ENCODE measurements at regions not wholly inside any gene's neighbourhood (a gene's known extent, or its start where the extent isn't known, plus 50 kb on each side); places are given as distances from the start of the nearest gene placed in this dataset.

DNA sequence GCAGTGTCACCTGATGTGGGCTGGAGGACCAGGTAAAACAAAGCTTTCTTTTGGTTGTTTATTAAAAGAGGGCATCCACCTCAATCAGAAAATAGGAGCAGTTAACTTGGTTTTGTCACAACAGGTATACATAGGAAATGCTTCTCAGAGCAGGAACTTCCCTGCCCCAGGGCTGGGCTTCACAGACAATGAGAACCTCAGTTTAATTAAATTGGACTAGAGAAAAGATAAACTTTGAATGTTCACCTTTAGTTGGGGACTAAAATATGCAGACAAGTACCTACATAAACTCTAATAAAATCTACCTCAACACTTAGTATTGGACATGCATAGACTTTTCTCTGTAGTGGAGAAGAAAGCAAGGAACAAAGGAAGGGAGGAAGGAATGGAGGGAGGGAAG, 392.0 kb downstream of the ENC1 start:
- H3K4me1 Mint-ChIP-seq (ENCODE audit: low read depth): no peaks in the 10 kb centered on the region
- no peak overlapping the region for H3K4me3 Mint-ChIP-seq
- no peak overlapping the region for H3K27ac Mint-ChIP-seq
- no peaks in the 10 kb centered on the region for H3K9me3 Mint-ChIP-seq
- peaks cover 28% of the 10 kb centered on the region for H3K27me3 Mint-ChIP-seq
- no peaks in the 10 kb centered on the region for H3K36me3 Mint-ChIP-seq (ENCODE audit: low read depth)

DNA sequence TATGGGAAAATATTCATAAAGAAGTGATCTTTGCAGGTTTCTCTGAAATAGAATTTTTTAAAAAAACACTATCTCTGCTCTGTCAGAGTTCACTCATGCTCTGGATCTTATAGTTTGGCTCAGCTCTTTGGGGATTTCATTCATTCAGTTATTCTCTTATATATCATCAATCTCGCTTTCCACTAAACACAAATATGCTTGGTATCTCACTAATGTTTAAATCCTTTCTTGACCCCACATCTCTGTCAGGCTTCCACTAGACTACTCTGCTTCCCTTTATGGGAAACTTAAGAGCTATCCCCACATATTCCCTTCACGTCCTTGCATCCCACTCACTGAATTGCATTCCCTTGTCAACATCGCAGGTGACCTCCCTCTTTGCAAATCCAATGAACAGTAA, 396.1 kb downstream of the ENC1 start:
- Mint-ChIP-seq H3K27me3 (peaks cover 18% of the 10 kb centered on the region), H3K4me3 (no peak overlapping the region), H3K27ac (no peak overlapping the region), H3K9me3 (no peaks in the 10 kb centered on the region), H3K4me1 (ENCODE audit: low read depth) (no peaks in the 10 kb centered on the region), H3K36me3 (ENCODE audit: low read depth) (no peaks in the 10 kb centered on the region)

DNA sequence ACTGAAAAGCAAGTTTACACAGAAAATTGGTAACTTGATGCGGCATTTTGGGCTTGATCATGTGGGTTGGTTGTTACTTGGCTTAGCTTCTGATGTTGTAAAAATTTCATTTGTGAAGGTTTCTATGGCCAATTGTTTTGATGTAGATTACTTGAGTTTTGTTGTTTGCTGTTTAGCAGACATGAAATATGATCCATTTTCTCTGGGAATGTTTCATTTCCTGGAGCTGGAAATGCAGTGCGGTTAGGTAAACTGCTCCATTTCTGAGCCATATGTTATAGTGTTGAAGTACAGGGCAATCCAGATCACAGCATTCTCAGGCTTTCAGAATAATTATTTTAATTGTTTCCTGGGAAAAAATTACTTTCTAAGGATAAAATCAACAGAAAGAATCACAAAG, 396.9 kb downstream of the ENC1 start:
- H3K4me3 Mint-ChIP-seq: no peak overlapping the region
- no peaks in the 10 kb centered on the region for H3K9me3 Mint-ChIP-seq
- no peak overlapping the region for H3K27ac Mint-ChIP-seq
- no peaks in the 10 kb centered on the region for H3K4me1 Mint-ChIP-seq (ENCODE audit: low read depth)
- peaks cover 24% of the 10 kb centered on the region for H3K27me3 Mint-ChIP-seq
- no peaks in the 10 kb centered on the region for H3K36me3 Mint-ChIP-seq (ENCODE audit: low read depth)

DNA sequence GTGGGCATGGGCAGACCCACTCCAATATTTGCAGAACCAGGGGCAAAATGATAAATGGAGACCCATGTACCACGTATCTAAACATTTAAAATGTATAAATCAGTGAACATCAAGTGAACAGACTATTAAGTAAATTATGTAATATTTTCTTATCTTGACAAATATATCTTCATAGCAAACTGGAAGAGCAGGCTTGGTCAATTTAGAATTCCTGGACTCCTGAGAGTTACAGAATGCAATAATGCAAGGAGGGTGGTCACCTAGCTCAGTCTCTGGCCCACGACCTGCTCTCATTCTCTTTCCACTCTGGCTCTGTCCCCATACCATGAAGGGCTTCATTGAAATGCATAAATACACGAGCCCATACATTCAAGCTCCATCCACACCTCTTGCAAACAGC, 398.0 kb downstream of the ENC1 start:
- Mint-ChIP-seq H3K27ac (no peak overlapping the region), H3K36me3 (ENCODE audit: low read depth) (no peaks in the 10 kb centered on the region), H3K4me3 (no peak overlapping the region), H3K27me3 (peaks cover 21% of the 10 kb centered on the region), H3K4me1 (ENCODE audit: low read depth) (no peaks in the 10 kb centered on the region), H3K9me3 (no peaks in the 10 kb centered on the region)

DNA sequence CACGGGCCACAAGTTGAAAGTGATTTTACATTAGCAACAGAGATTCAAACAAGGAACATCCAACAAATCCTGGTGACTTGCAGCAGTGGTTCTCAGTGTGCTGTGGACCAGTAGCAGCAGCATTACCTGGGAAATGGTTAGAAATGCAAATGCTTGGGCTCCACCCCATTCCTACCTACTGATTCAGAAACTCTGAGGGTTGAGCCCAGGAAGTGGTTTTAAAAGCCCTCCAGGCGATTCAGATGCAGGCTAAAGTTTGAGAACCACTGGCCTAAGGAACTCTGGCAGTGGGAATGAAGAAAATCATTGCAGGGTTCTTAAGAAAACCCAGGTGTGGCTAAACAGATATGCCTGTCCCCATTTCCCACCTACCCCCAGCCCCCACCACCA, 398.8 kb downstream of the ENC1 start:
- H3K9me3 Mint-ChIP-seq: no peaks in the 10 kb centered on the region
- H3K4me3 Mint-ChIP-seq: no peak overlapping the region
- H3K36me3 Mint-ChIP-seq (ENCODE audit: low read depth): no peaks in the 10 kb centered on the region
- peaks cover 18% of the 10 kb centered on the region for H3K27me3 Mint-ChIP-seq
- no peaks in the 10 kb centered on the region for H3K4me1 Mint-ChIP-seq (ENCODE audit: low read depth)
- no peak overlapping the region for H3K27ac Mint-ChIP-seq

DNA sequence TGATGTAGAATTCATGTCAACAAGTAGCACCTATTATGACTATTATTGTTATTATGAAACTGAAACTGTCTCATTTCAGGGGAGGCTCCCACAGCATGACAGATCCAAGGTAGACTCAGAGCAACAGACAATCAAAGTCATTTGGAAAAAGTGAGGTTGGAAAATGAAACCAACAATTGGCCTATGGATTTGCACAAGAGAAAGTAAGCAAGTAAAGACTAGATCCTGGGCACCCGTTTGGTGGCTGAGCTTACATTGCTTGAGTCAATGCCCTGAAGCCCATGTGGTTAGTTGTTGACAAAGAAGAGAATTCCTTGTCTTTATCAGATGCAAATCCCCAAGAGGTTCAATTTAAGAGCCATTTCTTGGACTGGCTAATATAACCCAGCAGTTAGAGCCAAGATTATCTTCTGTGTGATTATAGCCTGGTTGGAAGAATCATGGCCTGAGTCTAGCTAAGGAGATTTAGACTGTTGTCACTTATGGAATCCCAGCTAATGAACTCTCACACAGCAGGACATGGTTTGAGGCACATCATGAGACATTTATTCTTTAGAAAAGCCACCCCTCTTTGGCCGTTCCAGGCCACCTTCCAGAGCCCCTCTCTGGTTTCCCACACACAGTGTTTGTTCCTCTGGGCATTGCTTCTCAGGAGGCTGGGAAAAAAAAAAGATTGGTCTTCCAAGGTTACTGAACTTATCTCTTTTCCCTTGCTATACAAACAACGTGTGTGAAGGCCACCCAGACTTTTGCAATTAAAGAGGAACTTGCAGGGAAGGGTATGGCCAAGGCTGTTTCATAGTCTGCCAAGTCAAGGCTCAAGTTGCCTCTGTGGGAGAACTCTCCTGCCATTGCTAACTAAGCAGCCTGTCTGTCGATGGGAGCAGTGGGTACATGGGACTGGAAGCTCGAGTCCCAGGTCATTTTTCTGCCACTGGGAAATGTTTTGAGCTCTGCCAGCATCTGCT, 399.5 kb downstream of the ENC1 start:
- H3K27me3 Mint-ChIP-seq: peaks cover 19% of the 10 kb centered on the region

DNA sequence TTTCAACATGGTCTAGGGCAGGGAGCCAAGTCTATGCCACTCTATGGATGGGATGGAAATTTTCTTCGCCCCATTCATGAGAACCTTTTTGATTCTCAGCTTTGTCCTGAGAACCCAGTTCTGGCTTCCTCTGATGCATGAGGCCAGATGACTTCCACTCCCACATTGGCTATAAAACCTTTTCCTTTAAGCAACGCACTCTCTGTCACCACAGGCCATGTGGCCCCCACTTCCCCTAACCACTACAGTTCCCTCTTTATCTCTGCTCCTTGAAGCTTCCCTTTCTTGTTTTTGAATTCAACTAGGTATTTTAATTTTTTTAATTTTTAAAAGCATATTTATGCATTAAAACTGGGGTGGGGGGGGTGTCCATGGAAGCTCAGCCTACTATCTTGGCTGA, 401.3 kb downstream of the ENC1 start:
- Mint-ChIP-seq H3K4me3 (no peak overlapping the region), H3K27ac (no peak overlapping the region), H3K4me1 (ENCODE audit: low read depth) (no peaks in the 10 kb centered on the region), H3K36me3 (ENCODE audit: low read depth) (no peaks in the 10 kb centered on the region), H3K9me3 (no peaks in the 10 kb centered on the region), H3K27me3 (peaks cover 28% of the 10 kb centered on the region)

More for the DNA sequence above, 399.5 kb downstream of the ENC1 start:
- H3K36me3 Mint-ChIP-seq (ENCODE audit: low read depth): no peaks in the 10 kb centered on the region
- no peaks in the 10 kb centered on the region for H3K4me1 Mint-ChIP-seq (ENCODE audit: low read depth)
- no peak overlapping the region for H3K27ac Mint-ChIP-seq
- H3K4me3 Mint-ChIP-seq: no peak overlapping the region
- H3K9me3 Mint-ChIP-seq: no peaks in the 10 kb centered on the region

DNA sequence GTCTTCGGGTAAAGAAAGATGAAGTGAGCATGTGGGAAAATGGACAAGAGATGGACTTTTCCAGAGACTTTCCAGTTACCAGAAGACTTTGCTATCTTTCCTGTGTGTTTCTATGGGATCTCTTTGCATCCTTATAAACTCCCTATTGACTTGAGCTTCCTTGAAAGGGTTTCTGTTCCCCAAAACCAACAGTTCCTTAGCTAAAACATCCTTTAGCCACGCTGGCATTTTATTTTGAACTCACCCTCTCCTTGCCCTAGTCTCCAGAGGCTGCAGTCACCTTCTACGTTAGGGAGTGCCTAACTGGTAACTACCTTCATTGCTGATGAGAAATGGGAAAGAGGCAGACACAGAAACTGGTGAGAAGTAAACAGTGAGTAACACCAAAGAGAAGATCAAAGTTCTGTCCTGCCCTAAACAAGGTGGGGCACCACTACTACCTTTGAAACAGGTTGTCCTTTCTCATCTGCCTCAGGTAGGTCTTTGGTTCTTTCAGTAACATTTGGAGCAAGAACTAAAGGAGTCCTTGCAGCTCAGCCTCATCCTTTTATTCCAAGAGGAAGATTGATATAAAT, 402.9 kb downstream of the ENC1 start:
- Mint-ChIP-seq H3K27ac (no peak overlapping the region), H3K4me3 (no peak overlapping the region), H3K27me3 (peaks cover 33% of the 10 kb centered on the region), H3K36me3 (ENCODE audit: low read depth) (no peaks in the 10 kb centered on the region), H3K4me1 (ENCODE audit: low read depth) (no peaks in the 10 kb centered on the region), H3K9me3 (no peaks in the 10 kb centered on the region)

DNA sequence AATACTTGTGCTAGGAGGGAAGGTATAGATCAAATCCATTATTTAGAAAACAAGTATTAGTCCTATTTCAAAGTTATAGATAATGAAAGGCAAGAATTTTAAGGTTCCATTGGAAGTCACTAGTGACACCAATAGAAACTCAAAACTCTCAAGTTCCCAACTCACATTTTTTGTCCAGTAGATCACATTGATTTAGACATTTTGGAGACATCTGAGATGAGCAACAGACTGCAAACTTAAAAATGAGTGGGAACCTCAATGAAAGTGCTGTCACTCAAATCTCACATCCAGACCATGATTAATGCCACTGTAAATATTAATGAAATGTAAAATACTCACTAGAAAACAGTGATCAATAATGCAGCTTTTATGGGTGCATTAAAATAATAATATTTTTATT, 405.0 kb downstream of the ENC1 start:
- Mint-ChIP-seq H3K4me3 (no peak overlapping the region), H3K27me3 (peaks cover 44% of the 10 kb centered on the region), H3K9me3 (no peaks in the 10 kb centered on the region), H3K27ac (no peak overlapping the region), H3K36me3 (ENCODE audit: low read depth) (no peaks in the 10 kb centered on the region), H3K4me1 (ENCODE audit: low read depth) (no peaks in the 10 kb centered on the region)

DNA sequence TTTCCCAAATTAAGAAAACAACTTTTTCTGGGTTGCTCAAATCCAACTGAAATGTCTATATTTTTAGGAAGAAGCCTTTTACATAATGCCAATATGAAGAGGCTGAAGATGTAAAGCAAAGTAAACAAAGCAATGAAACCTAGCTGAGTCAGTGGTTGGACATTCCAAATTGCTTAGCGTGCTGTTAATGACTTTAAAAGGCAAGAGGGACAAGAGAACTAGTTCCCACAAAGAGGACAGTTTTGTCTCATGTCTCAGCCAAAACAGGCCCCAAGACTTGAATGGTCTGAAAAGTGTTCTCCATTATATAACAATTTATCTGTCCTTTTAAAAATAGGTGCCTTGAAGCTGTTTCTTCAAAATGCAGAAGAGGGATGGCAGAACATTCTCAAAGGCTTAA, 407.0 kb downstream of the ENC1 start:
- no peak overlapping the region for H3K27ac Mint-ChIP-seq
- no peaks in the 10 kb centered on the region for H3K36me3 Mint-ChIP-seq (ENCODE audit: low read depth)
- H3K27me3 Mint-ChIP-seq: peaks cover 41% of the 10 kb centered on the region
- H3K9me3 Mint-ChIP-seq: no peaks in the 10 kb centered on the region
- no peaks in the 10 kb centered on the region for H3K4me1 Mint-ChIP-seq (ENCODE audit: low read depth)
- H3K4me3 Mint-ChIP-seq: no peak overlapping the region

DNA sequence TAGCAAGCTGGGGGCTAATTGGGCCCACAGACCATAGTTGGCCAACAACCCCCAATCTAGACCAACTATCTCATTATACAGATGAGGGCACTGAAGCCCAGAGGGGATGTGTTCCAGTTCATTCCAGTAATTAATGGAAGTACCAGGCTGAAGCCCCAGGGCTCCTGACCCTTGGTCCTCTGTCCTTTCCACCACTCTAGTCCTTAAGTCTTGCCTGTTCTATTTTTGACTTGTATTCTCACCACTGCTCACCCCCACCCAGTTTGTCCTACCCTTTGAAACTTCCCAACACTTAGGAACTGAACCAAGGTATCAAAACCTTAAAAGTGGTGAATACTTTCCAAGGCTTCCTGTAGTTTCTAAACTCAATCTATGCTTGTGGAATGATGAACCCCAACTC, 407.4 kb downstream of the ENC1 start:
- H3K27ac Mint-ChIP-seq: no peak overlapping the region
- no peak overlapping the region for H3K4me3 Mint-ChIP-seq
- no peaks in the 10 kb centered on the region for H3K4me1 Mint-ChIP-seq (ENCODE audit: low read depth)
- no peaks in the 10 kb centered on the region for H3K9me3 Mint-ChIP-seq
- H3K36me3 Mint-ChIP-seq (ENCODE audit: low read depth): no peaks in the 10 kb centered on the region
- peaks cover 37% of the 10 kb centered on the region for H3K27me3 Mint-ChIP-seq

DNA sequence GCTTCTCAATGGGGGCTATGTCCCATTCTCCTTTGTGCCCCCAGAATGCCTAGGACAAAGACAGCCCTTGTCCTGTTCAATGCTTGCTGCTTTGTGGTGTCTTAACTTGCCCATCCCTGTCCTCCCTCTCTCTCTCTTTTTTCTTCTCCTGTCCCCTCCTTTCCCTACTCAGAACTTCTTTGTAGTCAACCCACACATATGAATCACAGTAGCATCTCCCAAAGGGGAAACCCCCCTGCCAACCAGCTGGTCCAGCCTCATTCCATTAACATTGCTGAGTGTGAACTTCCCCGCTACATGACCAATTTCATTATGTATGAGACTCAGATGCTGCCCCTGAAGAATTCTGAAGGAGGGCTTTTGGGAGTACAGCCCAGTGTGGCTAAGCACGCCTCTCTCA, 408.3 kb downstream of the ENC1 start:
- Mint-ChIP-seq H3K9me3 (no peaks in the 10 kb centered on the region), H3K4me3 (no peak overlapping the region), H3K27me3 (peaks cover 41% of the 10 kb centered on the region), H3K36me3 (ENCODE audit: low read depth) (no peaks in the 10 kb centered on the region), H3K4me1 (ENCODE audit: low read depth) (no peaks in the 10 kb centered on the region), H3K27ac (no peak overlapping the region)

DNA sequence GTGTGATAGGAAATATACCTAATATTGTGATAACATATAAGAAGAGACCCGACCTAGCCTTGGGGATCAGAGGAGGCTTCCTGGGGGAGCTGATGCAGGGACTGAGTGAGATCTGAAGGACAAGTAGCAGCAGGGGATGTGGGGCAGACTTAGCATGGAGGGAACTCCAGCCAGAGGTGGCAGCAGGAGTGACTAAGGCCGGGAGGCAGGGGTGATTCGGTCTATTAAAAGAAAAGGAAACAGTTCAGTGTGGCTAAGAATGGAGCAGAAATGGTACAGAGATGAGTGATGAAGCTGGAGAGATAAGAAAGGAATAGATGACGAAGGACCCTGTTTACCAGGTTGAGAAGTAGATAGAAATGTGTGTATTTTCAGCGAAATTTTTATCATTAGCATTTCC, 408.8 kb downstream of the ENC1 start:
- no peaks in the 10 kb centered on the region for H3K4me1 Mint-ChIP-seq (ENCODE audit: low read depth)
- H3K27ac Mint-ChIP-seq: no peak overlapping the region

DNA sequence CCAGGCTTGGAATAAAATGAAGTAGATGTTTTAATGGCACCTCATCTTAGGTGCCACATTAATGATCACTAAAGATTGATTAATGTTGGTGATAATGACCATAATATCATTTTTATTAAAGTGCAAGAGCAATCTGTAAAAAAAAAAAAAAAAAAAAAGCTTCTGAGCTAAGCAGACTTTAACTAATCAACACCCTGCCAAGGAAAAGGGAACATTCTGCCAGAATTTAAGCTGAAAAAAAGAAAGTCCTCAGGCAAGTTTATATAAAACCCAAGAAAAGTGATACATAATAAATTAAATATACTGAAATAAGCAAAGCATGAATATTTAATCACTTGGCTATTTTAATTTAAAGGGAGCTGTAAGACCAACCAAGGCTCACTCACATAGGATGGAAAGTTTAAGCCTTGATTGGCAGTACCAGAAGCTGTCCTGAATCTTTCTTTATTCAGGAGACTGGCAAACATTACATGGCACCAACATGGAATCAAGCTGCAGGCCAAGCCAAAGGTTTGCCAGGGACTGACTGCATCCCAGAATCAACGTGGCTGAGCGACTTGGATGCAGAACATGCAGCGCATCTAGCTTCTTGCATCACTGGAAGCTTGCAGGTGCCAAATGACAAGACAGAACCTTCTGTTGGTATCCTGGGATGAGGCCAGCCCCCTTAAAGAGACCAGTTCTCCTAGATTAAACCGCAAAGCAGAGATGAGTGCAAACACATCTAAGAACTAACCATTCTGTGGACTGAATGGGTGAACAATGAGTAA, 413.6 kb downstream of the ENC1 start:
- Mint-ChIP-seq H3K27me3 (peaks cover 29% of the 10 kb centered on the region), H3K9me3 (no peaks in the 10 kb centered on the region), H3K27ac (no peak overlapping the region), H3K4me1 (ENCODE audit: low read depth) (no peaks in the 10 kb centered on the region), H3K4me3 (no peak overlapping the region), H3K36me3 (ENCODE audit: low read depth) (no peaks in the 10 kb centered on the region)

More for the DNA sequence above, 408.8 kb downstream of the ENC1 start:
- no peaks in the 10 kb centered on the region for H3K36me3 Mint-ChIP-seq (ENCODE audit: low read depth)
- no peak overlapping the region for H3K4me3 Mint-ChIP-seq
- no peaks in the 10 kb centered on the region for H3K9me3 Mint-ChIP-seq
- peaks cover 38% of the 10 kb centered on the region for H3K27me3 Mint-ChIP-seq

DNA sequence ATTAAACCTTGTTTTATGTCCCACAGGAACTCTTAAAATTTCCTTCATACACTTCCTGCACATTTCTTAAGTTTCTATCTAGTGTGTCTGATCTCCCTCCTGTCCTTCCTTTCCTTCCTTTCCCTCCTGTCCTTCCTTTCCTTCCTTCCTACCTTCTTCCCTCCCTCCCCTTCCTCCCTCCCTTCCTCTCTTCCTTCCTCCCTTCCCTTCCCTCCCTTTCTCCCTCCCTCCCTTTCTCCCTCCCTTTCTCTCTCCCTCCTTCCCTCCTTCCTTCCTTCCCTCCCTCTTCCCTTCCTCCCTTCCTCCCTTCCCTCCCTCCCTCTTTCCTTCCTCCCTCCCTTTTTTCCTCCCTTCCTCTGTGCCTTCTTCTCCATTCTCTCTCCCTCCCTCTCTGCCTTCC, 414.9 kb downstream of the ENC1 start:
- H3K36me3 Mint-ChIP-seq (ENCODE audit: low read depth): no peaks in the 10 kb centered on the region
- H3K27me3 Mint-ChIP-seq: peaks cover 22% of the 10 kb centered on the region
- H3K27ac Mint-ChIP-seq: no peak overlapping the region
- no peaks in the 10 kb centered on the region for H3K9me3 Mint-ChIP-seq
- no peaks in the 10 kb centered on the region for H3K4me1 Mint-ChIP-seq (ENCODE audit: low read depth)
- no peak overlapping the region for H3K4me3 Mint-ChIP-seq

Data from stimulated activated naive CD8-positive, alpha-beta T cell treated with anti-CD3 and anti-CD28 coated beads, Interleukin-15, Interleukin-2, amounts not matched to agents 100 ng/mL and 50 ng/mL, for 24 hours (primary cell).